Endothelial cell of umbilical vein (primary cell): ENCODE measurements at regions not wholly inside any gene's neighbourhood (a gene's known extent, or its start where the extent isn't known, plus 50 kb on each side); places are given as distances from the start of the nearest gene placed in this dataset.

Experiments
- POLR2AphosphoS5 ChIP-seq: IDR thresholded peaks from 2 replicates; pipeline ENCODE4 v1.6.1; 2012; ENCODE audit warnings: low read depth, mild to moderate bottlenecking, control low read depth, low read length, moderate library complexity; ENCODE audit not compliant: insufficient read depth
- TF ChIP-seq, protein P1 (sequence below), 2 donors: IDR thresholded peaks; 1 replicate in 1 of 2; 2 replicates in 1 of 2; pipeline ENCODE4 v1.5.1; 2011; ENCODE audit warnings: low read length in 2 of 2, mild to moderate bottlenecking in 2 of 2, moderate library complexity in 2 of 2, control low read depth in 1 of 2, inconsistent platforms in 1 of 2, low read depth in 1 of 2; ENCODE audit not compliant: insufficient read depth in 1 of 2; ENCODE audit errors: extremely low read depth in 1 of 2

- no peak for TF ChIP-seq POLR2AphosphoS5
- TF ChIP-seq, protein P1, sequence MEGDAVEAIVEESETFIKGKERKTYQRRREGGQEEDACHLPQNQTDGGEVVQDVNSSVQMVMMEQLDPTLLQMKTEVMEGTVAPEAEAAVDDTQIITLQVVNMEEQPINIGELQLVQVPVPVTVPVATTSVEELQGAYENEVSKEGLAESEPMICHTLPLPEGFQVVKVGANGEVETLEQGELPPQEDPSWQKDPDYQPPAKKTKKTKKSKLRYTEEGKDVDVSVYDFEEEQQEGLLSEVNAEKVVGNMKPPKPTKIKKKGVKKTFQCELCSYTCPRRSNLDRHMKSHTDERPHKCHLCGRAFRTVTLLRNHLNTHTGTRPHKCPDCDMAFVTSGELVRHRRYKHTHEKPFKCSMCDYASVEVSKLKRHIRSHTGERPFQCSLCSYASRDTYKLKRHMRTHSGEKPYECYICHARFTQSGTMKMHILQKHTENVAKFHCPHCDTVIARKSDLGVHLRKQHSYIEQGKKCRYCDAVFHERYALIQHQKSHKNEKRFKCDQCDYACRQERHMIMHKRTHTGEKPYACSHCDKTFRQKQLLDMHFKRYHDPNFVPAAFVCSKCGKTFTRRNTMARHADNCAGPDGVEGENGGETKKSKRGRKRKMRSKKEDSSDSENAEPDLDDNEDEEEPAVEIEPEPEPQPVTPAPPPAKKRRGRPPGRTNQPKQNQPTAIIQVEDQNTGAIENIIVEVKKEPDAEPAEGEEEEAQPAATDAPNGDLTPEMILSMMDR (IDR thresholded peaks at IDR 0.05; ENCODE audit: extremely low read depth in 1 of 2, insufficient read depth in 1 of 2, low read depth in 1 of 2, low read length in 2 of 2) = no peak
Measured at GRCh38 chr13:110037925-110038573, 251.7 kb upstream of the IRS2 start.
